NB4 (cell line): ENCODE measurements at regions not wholly inside any gene's neighbourhood (a gene's known extent, or its start where the extent isn't known, plus 50 kb on each side); places are given as distances from the start of the nearest gene placed in this dataset.

Source experiments
- CTCF ChIP-seq: IDR thresholded peaks from one replicate; pipeline ENCODE4 v1.5.1; 2012; ENCODE audit warnings: low read depth, low read length
- POLR2A ChIP-seq: IDR thresholded peaks from 2 replicates; pipeline ENCODE4 v1.6.1; 2011; ENCODE audit warnings: mild to moderate bottlenecking; ENCODE audit not compliant: insufficient read length; ENCODE audit errors: extremely low read depth

GRCh38 chr10:113425008-113425407 is 127.8 kb upstream of the HABP2 start:
- TF ChIP-seq CTCF (no peak), POLR2A (no peak)
